ENCODE measurements at regions not wholly inside any gene's neighbourhood (a gene's known extent, or its start where the extent isn't known, plus 50 kb on each side); places are given as distances from the start of the nearest gene placed in this dataset.

DNA sequence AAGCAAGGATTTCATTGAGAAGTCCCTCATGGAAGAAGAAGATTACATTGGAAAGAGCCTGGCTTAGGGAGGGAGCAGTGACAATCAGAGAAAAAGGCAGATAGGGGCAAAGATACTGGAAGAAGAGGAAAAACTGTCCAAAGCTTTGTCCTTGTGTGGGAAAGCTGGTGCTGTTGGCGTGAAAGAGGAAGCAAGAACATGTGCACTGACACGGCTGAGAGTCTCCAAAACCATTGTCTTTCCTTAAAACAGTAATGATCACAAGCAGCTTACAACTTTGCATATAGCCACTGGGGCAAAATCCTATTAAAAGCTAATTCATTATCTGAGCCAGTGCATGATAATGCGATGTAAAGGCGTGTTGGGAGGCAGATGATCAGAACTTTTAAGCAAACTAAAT, 85.1 kb upstream of the ESR1 start:
- no peak for DNase-seq
- Histone ChIP-seq H3K9me3 (ENCODE audit: control insufficient read depth, insufficient read depth, low read length) (0 out of 2 replicates have a peak, but pooled peaks cover 1% of the 10 kb centered on the region), H3K27ac (ENCODE audit: insufficient read depth, low read length) (no peak overlapping the region), H2BK5ac (ENCODE audit: low read depth, low read length, poor library complexity, severe bottlenecking) (no peak overlapping the region), H3K23ac (ENCODE audit: low read depth, low read length) (no peak overlapping the region), H2AK5ac (ENCODE audit: low read depth, low read length) (no peak overlapping the region), H3K27me3 (ENCODE audit: control insufficient read depth, insufficient read depth, low read length) (no peaks in the 10 kb centered on the region), H4K5ac (ENCODE audit: low read depth, low read length) (no peak overlapping the region), H3K4me2 (ENCODE audit: low read depth, low read length) (no peak overlapping the region), H4K8ac (ENCODE audit: low read depth in 2 of 2, low read length in 2 of 2) (no peak overlapping the region), H2BK120ac (ENCODE audit: low read depth, low read length) (no peak overlapping the region), H2BK20ac (ENCODE audit: low read depth, low read length) (no peak overlapping the region), H3K18ac (ENCODE audit: low read depth, low read length) (no peak overlapping the region), H2AK9ac (replicated peaks; ENCODE audit: low read depth, low read length, poor library complexity) (no peak overlapping the region), H4K20me1 (ENCODE audit: insufficient read depth, low read length) (no peaks in the 10 kb centered on the region), H2AFZ (replicated peaks; ENCODE audit: low read length, poor library complexity) (no peak overlapping the region), H3K4ac (ENCODE audit: low read depth, low read length) (no peak overlapping the region), H3K4me1 (ENCODE audit: control insufficient read depth, insufficient read depth, low read length) (no peaks in the 10 kb centered on the region), H3K9ac (ENCODE audit: low read depth, low read length) (no peak overlapping the region), H3K14ac (replicated peaks; ENCODE audit: low read depth, low read length) (no peak overlapping the region), H2BK15ac (ENCODE audit: low read depth, low read length) (no peak overlapping the region), H3K9me1 (ENCODE audit: insufficient read depth, low read length) (no peaks in the 10 kb centered on the region), H3K4me3 (ENCODE audit: insufficient read depth, low read depth, low read length) (no peak overlapping the region), H3K36me3 (ENCODE audit: control insufficient read depth, insufficient read depth, low read length) (no peaks in the 10 kb centered on the region), H3K79me1 (ENCODE audit: low read depth in 1 of 2, low read length in 2 of 2) (no peaks in the 10 kb centered on the region), H3K56ac (ENCODE audit: extremely low read depth, insufficient read depth, low read length) (no peak overlapping the region), H4K91ac (ENCODE audit: insufficient read depth, low read depth, low read length) (no peak overlapping the region)
- BruUV-seq (replicated peaks) = no TSS peak
- CTCF ChIA-PET = no interaction called here
- TF ChIP-seq, protein P1, sequence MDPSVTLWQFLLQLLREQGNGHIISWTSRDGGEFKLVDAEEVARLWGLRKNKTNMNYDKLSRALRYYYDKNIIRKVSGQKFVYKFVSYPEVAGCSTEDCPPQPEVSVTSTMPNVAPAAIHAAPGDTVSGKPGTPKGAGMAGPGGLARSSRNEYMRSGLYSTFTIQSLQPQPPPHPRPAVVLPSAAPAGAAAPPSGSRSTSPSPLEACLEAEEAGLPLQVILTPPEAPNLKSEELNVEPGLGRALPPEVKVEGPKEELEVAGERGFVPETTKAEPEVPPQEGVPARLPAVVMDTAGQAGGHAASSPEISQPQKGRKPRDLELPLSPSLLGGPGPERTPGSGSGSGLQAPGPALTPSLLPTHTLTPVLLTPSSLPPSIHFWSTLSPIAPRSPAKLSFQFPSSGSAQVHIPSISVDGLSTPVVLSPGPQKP (IDR thresholded peaks at IDR 0.05; ENCODE audit: borderline replicate concordance, low read depth, low read length) = no peak
- TF ChIP-seq, protein P2, sequence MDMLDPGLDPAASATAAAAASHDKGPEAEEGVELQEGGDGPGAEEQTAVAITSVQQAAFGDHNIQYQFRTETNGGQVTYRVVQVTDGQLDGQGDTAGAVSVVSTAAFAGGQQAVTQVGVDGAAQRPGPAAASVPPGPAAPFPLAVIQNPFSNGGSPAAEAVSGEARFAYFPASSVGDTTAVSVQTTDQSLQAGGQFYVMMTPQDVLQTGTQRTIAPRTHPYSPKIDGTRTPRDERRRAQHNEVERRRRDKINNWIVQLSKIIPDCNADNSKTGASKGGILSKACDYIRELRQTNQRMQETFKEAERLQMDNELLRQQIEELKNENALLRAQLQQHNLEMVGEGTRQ (IDR thresholded peaks at IDR 0.05; ENCODE audit: low read depth, low read length) = no peak
- TF ChIP-seq RFX5 (IDR thresholded peaks at IDR 0.05; ENCODE audit: low read depth, low read length) = no peak
- no peak for TF ChIP-seq NFE2L2 (IDR thresholded peaks at IDR 0.05; ENCODE audit: low read depth, low read length)
- TF ChIP-seq CHD1 (IDR thresholded peaks at IDR 0.05; ENCODE audit: low read depth, low read length) = no peak
- TF ChIP-seq FOS (IDR thresholded peaks at IDR 0.05; ENCODE audit: low read depth, low read length) = no peak
- no peak for ATAC-seq (ENCODE audit: low read depth)
- intact Hi-C loops (cut with micrococcal nuclease) (no loop called here), dilution Hi-C loops (cut with HindIII; ENCODE audit: low sequenced_read_pairs, unreplicated experiment) (no loop called here), in situ Hi-C loops (cut with MboI; ENCODE audit: low sequenced_read_pairs) (no loop called here)
- WGBS, 2 experiments (ENCODE audit: extremely low coverage in 2 of 2, insufficient read length in 1 of 2) = 40% methylated on average over 1 of the region's 4 CpGs; no CpG with 5 or more reads in 1 of the 2 experiments
- POLR2A ChIA-PET (ENCODE audit: unreplicated experiment) = no interaction called here
